GM18520 (cell line): ENCODE measurements at regions not wholly inside any gene's neighbourhood (a gene's known extent, or its start where the extent isn't known, plus 50 kb on each side); places are given as distances from the start of the nearest gene placed in this dataset.

ENCODE experiments used
- ATAC-seq: cut with Tn5 transposase; IDR thresholded peaks from one replicate; pipeline ENCODE4 v1.9.1; 2021; ENCODE audit not compliant: unreplicated experiment

DNA sequence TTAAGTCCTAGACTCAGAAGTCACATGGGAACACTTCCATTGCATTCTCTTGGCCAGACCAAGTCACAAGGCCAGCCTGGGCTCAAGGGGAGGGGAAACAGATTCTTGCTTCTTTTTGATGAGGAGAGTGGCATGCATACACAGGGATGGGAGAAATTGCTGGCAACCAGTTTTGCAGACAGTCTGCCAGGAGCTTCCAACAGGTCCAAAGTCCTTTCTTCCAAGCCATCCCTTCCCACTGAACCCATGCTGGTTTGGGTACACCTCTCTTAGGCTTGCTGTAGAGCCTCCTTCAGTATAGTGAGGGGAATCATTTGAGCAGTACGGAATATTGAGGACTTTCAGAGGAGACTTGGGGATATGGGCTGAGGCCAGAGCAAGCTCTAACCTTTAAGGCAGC, 267.8 kb downstream of the BCOR start:
- no peak for ATAC-seq

GRCh38 chrX:39830414-39830813, 267.3 kb downstream of the BCOR start:
- ATAC-seq, result no peak

- no peak for ATAC-seq
These were observed 265.5 kb downstream of the BCOR start for GRCh38 chrX:39832211-39832610.

DNA sequence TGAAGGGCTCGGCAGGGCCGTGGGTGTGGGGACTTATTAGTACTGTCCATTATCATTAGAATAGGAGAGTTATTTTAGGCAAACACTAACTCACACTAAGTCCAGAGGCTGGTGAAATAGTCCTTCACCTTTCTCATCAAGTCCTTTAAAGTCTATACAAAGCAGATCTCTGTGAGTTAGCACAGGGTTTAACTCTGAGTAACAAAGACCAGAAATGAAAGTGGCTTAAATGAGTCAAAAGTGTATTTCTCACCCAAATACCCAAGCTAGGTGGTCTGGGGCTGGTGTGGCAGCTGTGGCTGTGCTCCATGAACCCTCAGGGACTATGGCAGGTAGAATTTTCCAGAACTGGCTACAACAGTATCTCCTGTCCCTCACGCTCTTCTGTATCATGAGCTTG, 263.2 kb downstream of the BCOR start:
- ATAC-seq, result no peak

GRCh38 chrX:39835241-39835640, 262.5 kb downstream of the BCOR start:
- ATAC-seq, result no peak

DNA sequence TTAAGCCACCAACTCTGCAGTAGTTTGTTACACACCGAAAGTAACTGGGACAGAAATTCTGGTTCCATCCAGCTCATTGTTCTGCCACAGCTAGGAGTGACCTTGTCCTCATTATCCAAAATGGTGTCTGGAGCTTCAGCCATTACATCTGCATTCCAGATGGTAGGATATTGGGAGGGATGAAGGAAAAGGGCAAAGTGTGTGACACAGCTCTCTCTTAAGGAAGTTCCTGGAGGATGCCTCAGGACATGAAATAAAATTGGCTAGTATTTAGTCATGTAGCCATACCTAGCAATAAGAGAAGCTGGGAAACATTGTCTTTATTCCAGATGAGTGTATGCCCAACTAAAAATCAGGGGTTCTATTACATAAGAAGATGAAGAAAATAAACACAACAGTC, 262.0 kb downstream of the BCOR start:
- ATAC-seq, result no peak

DNA sequence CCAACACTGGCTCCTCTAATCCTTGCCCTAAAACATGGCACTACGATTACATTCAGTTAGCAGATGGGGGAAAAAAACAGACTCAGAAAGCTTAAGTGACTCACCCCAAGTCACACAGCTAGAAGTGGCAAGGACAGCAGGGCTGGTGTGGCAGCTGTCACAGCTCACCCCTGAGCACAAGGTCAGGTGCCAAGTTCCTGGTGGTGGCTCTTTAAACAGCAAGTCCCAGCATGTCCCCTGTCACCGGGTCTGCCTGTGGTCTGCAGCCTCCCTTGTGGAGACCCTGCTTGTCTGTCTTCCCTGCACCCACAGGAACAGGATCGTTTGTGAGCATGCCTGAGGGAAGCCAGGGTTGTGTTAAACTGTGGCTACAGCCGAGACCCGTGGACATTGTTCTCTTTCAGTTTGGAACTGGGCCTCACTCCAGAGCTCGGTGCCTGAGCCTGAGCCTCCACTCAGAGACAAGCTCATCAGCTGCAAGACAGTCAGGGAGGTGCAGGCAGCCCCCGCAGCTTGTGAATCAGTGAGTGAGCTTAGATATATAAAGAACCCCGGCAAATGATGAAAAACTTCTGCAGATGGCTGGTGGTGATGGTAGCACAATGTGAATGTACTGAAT, 260.8 kb downstream of the BCOR start:
- no peak for ATAC-seq

DNA sequence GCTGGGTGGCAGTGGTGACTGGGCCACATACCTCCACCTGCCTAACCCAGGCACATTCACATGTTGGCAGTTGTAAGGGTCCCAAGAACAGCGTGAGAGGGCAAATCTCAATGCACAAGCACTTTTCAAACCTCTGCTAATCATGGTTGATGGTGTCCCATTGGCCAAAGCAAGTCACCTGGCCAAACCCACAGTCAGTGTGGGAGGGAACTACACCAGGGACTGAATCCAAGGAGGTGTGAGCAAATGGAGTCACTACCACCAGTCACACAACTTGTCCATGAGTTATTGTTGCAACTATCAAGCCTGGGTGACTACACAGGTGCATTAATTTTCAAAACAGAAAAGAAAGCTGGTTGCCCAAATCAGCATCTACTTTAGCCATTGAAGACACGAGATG, 260.1 kb downstream of the BCOR start:
- ATAC-seq, result no peak

DNA sequence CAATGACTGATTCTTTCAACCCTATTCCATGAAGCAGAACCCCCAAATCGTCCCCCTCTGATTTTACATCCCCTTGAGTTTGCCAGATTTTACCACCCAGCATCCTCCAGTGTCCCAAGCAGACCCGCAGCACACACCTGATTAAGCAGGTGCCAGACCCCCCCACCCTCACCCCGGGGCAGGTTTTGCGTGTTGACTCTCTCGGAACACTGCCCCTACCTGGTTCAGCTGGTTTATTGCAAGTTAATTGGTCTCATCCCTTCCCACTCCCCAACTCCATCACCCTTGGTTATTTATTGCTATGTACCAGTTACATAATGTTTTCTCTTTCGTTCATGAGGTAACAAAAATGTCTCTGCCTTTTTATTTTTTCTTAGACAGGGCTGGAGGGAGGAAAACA, 258.4 kb downstream of the BCOR start:
- ATAC-seq, result no peak

- ATAC-seq, result no peak
These were observed 257.6 kb downstream of the BCOR start for GRCh38 chrX:39840133-39840532.

GRCh38 chrX:39840581-39841093, 257.1 kb downstream of the BCOR start:
- no peak for ATAC-seq

DNA sequence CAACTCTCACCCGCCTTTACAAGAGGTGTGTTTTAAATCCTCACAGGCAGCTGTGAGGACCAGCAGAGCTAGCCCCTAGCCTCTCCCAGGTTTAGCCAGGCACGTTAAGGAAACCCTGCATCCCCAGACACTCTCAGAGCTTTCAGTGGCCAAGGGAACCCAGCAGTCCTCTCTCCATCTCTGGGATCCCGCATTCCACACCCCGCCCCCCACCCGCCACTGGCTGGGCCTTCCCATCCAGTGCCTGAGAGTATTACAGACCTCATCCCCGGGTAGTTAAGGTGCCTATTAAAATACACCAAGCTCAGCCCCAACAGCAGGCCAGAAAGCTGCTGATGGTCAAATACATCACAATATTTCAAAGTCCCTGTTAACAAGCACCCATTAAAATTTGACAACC, 256.2 kb downstream of the BCOR start:
- no peak for ATAC-seq

DNA sequence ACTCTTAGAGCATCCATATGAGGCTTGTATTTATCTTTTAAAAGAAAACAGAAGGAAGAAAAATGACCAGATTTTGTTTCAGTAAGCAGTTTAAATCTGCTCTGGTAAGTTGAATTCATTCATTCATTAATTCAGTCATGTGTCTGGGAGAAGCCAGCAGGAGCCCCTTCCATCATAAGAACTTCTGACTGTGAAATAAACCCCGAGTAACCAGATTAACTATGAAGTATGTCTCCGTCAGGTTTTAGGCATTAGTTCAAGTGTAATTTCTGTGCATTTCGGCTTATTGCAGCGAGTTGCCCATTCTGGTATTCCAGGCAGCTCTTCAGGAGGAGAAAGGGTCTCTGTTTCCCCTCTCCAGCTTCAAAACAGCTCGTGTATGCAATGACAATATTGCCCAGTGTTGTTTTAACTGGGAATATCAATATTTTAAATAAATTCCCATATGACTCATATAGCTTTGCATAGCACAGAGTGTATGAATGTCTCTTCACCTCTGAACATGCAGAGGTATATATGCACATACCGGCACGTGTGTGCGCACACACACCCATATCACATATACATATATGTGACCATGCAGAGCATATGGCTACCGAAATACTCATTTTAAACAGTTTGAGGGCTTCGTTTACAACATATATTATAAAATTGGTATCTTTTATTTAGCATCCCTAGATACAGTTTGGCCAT, 255.3 kb downstream of the BCOR start:
- no peak for ATAC-seq

DNA sequence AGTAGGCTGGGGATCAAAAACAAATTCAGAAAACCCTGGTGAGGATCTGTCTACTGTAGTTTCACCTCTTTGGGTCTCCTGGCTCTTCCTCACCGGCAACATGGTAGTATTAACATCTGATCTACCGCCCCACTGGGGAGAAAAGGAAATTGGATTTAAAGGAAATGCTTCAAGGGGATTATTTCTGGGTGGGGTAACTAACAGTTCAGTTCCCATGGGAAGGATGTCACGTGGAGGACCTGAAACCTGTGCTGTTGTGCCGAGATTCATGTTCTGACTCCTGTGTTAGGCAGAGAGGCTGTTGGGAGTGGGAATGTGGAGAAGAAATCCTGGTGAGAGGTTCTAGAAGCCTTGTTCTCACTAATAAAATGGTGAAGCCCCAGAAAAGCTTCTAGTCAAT, 254.4 kb downstream of the BCOR start:
- ATAC-seq, result no peak

GRCh38 chrX:39845233-39845632, 252.5 kb downstream of the BCOR start:
- no peak for ATAC-seq

DNA sequence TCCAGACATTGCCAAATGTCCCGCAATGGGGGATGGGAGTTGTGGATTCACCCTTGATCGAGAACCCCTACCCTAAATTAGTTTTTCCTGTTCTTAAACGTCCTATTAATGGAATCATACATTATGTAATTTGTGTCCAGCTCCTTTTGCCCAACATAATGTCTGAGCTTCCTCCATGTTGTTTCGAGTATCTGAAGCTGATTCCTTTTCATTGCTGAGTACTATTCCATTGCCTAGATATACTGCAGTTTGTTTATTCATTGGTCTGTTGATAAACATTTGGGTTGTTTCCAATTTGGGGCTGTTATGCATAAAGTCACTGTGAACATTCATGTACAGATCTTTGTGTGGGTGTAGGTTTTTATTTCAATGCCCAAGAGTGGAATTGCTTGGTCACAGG, 251.3 kb downstream of the BCOR start:
- no peak for ATAC-seq

GRCh38 chrX:39848243-39848642, 249.5 kb downstream of the BCOR start:
- ATAC-seq, result no peak

DNA sequence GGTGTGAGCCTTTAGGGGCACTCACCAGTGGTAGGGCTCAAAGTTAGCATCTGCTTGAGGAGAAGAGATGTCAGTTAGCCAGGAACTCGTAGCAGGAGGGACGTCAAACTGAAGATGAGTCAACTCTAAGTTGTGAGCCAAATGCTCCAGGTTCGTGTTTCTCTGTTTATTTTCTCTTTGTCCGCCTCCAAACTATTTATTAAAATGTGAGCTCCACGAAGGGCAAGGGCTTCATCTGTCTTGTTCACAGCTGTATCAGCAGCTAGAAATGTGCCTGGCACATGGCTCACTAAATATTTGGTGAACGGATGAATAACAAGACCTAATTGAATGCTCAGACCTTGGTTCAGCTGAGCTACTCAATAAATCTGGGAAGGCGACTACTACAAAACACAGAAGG, 248.9 kb downstream of the BCOR start:
- no peak for ATAC-seq

DNA sequence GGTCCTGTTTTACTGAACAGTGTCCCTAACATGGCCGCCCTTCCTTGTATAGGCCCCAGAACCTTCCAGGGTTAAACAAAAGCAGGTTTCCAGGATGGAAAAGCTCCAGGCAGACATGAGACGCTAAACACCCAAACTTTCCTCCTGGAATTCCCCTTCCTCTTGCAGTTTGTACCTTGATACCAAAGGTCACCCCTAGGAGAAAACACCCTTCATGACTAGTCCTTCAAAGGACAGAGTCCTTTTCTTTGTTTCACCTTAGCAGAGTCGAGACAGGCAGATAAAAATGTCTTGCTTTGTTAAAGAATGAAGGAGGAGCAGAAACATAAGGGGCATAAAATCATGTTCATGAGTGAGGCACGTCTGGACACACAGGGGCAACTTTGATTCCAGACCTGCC, 247.5 kb downstream of the BCOR start:
- ATAC-seq, result no peak

DNA sequence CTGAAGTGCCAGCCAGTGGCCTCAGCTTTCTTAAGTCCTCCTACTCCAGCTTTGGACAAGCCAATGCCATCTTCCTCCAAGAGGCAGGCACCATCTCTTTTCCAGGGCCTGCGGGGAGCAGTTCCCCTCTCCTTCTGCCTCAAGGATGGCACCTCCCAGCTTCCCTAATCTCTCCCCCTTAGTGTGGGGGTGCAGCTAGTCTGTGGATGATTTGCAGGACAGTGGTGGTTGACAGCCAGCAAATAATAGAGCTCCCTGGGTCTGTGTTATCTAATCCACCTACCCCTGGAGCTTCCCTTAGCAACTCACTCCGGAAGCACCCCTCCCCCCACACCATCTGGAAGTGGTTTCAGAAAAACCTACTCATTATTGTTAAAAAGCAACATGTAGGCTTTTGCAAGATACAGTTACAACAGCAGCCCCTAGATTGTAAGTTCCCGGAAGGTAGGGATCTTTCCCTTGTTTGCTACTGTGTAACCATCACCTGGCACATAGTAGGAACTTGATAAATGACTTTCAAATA, 247.1 kb downstream of the BCOR start:
- ATAC-seq, result no peak

- ATAC-seq, result no peak
These were observed 245.9 kb downstream of the BCOR start for GRCh38 chrX:39851745-39852455.

DNA sequence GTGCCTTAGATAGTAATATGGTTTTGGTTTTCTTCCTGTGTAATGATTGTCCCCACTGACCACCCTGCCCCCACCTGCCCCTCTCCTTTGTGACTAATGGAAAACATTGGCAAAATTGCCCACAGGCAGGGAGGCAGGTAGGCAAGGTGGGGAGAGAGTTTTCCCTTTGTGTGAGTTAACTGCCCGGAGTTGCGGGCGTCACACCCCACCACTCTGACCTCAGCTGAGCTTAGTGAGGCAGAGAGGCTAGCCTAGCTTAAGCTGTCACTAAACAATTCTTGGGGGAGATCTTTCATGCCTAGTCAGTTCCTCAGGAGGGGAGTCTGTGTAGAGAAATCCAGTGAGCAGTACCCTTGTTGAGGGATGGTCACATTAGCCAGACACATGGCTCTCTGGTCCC, 245.3 kb downstream of the BCOR start:
- no peak for ATAC-seq
